Right ventricle myocardium inferior (tissue), 1 donor: ENCODE measurements at regions not wholly inside any gene's neighbourhood (a gene's known extent, or its start where the extent isn't known, plus 50 kb on each side); places are given as distances from the start of the nearest gene placed in this dataset.
"Not testable (repeated sequence)": the region's sequence is repeated elsewhere in the genome, so short reads cannot be mapped to it uniquely, and the experiment has no call there.

Source experiments
- ATAC-seq: fragments of 200-7000 bp; cut with Tn5 transposase; one replicate; pipeline ENCODE4 v1.9.1; 2020; ENCODE audit warnings: mild to moderate bottlenecking, moderate library complexity
- DNase-seq: peaks from one replicate; pipeline ENCODE4 v3.0.0; 2021; ENCODE audit errors: missing footprints
- intact Hi-C: fragments of 100-400 bp; cut with DNase I; formaldehyde crosslinking; loops from one replicate; pipeline ENCODE4 v1.11.0; 2022
- donor health status: DM: no; HTN: yes; CAD: no; lungs with severe emphysema.

DNA sequence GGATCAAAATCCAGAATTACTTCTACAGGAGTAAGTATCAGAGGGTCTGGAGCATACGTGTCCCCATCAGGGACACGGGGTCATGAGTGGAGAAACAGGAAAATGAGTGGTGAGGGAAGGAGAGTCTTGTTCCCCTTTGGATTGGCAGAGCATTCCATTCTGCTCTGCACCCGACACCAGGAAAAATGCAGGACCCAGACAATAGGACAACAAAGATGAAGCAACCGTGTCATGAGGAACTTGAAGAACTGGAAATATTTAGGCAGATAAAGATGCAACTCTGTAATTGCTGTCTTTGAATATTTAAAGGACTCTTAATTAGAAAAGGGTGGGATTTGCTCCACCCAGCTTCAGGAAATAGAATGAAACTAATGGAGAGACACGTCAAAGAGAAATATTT, 89.0 kb upstream of the BLID start:
- ATAC-seq (no peak), DNase-seq (no peak)
- intact Hi-C loops, result loop anchor here (5.0 kb wide), 1 partner anchor 183 kb away; no protein-coding TSS in a partner anchor

DNA sequence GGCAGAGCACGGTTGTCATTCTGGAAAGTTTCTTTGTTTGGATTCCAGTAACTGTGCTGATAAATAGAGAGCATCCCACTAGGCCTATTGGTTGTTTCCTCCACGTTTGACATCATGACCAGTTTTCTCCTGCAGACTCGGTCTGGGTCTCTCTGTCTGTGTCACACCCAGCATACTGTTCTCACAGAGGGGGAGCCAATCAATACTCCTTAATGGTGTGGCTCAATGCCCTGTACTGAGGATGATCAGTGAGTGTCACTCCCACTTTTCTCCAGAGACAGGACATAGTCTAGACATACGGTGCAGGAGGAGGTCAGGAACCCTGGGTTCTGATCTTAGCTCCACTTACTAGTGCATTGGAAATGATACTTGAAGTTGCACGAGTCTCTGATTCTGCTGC, 88.2 kb upstream of the BLID start:
- ATAC-seq (no peak), DNase-seq (no peak)
- intact Hi-C loops, result no loop called here

DNA sequence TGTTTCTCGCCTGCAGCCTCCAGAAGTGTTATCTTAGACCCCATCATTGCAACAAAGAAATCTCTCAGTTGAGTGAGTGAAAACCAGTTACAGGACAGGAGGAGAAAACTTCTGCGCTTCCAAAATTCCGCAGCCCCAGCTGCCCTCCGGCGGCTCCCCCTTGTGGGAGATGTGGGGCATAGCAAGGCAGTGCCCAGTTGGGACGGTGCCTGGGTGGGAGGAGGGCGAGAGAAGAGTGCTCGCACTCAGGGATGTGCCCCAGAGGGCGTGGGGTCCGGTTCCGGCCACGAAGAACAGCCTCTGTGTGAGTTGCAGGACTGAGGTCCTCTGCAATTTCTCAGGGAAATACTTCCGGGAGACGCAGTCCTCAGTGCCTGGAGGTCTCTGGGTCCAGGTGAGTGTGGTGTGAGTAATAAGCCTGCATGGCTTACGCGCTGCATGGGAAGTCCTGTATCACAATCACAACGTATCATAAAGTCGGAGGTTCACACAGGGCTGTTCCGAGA, 87.0 kb upstream of the BLID start:
- ATAC-seq (peak; percentile 89), DNase-seq (peak; percentile 86)
- intact Hi-C loops, result loop anchor here (1.0 to 2.0 kb wide), 2 partner anchors 102 to 548 kb away; no protein-coding TSS in a partner anchor

DNA sequence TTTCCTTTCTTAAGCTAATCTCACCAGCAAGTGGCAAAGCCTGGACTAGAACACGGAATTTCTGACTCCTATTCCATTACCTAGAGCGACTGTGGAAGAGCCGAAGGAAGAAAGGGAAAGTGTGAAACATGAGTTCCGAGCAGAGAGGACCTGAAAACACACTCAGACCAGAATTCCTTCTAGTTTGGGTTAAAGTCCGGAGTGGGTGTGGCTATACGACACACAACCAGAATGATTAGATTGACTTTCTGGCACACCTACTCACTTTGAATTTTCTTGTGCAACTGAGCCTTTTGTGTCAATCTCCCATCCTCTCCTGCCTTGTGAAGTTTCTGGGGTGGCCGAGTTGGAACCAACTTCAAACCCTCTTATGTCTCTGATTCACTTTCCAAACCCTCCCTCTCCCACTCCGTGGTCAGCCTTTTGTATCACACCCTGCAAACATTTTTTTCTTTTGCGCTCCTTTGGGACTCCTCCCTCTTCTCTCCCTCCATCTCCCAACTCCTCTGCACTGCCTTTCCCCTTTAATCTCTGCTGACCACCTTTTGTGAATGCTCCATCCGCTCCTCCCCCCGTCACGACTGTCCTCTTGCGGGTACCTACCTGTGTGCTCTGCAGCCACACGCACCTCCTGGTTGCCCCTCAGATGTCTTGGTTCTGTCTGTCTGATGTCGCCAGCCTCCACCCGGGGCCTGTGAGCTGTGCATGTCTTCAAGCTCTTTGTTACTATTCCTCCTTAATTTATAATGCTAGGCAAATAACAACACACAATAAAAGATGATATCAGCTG, 86.3 kb upstream of the BLID start:
- ATAC-seq (peak; percentile 45), DNase-seq (no peak)
- intact Hi-C loops, result loop anchor here (2.0 kb wide), 1 partner anchor 102 kb away; no protein-coding TSS in a partner anchor

DNA sequence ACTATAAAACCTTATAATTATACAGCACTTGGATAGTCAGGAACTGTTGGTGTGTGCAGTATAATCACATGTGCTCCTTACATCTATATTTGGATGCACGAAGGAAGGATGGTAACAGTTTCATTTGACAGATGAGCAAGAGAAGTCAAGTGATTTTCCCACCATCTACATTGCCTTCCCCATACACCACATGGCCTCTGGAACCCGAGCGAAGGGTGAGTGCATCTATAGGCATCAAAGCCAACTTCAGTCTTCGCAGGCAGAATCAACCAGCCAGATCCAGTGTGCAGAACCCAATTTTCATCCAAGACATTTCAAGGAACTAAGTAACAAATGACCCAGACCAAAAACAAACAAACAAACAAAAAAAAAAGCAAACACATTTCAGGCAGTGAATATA, 85.1 kb upstream of the BLID start:
- ATAC-seq (no peak), DNase-seq (no peak)
- intact Hi-C loops, result no loop called here

DNA sequence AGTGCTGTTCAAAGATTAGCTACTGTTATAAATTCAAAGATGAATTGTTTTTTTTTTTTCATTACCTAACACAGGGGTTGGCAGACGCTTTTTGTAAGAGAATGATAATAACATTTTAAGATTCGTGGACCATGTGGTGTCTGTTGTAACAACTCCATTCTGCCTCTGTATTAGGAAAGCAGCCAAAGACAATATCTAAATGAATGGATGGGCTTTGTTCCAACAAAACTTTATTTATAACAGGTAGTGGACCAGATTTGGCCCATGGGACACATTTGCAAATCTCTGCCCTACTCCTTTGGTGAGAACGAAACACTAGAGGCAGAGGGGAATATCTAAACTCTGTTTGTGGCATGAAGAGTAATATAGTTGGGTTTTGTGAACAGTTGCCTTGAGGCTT, 83.6 kb upstream of the BLID start:
- no peak for ATAC-seq

DNA sequence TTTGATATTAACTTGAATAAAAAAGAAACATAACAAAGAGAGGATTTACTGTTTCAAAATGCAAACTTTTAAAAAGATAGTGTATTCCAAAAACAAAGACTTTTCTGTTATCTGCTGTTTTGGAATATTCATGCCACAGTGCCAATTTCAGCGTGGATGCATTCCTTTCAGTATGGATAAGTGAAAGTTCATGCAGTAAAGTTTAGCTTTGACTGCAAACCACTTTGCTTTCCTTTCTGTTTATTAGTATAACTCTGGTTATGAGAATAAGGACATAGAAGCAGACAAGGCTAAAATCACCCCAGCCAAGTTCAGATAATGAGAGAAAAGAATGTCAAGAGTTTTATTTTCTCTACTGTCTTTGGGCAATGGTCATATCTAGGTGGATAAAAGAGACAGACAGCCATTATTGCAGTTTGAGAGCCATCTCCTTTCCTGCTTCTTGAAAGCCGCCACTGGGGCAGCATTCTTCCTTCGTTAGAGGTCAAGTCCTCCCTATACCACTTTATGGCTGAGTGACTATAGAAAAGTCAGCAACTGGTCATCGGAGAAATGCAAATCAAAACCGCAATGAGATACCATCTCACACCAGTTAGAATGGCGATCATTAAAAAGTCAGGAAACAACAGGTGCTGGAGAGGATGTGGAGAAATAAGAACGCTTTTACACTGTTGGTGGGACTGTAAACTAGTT, 82.4 kb upstream of the BLID start:
- intact Hi-C loops, result no loop called here

More for the DNA sequence above, 83.6 kb upstream of the BLID start:
- DNase-seq, result no peak
- intact Hi-C loops, result no loop called here

DNA sequence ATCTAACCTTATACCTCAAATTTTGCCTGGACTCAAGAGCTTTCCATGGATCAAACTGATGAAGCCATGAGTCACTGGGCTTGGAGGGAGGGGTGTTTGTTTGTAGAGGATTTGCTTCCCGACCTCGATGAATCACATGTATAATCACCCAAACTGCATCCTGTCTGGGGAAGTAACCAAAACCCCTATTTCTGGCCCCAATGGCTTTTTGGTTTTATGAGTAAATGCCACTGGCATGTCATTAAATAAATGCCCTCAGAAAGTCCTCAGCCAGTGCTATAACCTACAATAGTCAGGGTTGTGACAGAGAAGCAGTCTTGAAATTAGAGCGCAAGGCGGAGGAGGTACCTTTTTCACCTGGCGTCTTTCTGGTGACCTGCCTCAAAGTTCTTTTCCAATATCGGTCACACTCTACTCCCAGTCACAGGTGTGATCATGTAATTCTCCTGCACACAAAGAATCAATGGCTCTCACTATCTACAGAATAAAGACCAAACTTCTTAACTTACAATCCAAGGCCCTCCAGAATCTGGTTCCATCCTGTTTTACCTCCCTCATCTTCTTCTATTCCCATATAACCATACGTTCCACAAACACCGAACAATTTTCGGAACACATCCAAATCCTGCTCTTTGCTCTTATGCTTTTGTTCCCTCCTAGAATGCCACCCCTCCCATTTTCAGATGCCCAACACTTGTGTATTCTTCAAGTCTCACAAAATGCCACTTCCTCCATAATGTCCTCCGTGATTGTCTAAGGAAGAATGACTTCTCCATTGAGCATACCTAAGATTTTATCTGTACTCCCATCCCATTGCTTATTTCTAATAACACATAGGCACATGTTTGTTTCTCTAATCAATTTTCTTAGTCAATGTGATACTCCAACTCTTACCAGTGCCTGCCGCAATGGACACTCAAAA, 81.3 kb upstream of the BLID start:
- DNase-seq (no peak), ATAC-seq (no peak)
- intact Hi-C loops, result no loop called here

More for the DNA sequence above, 82.4 kb upstream of the BLID start:
- no peak for DNase-seq
- ATAC-seq, result no peak

DNA sequence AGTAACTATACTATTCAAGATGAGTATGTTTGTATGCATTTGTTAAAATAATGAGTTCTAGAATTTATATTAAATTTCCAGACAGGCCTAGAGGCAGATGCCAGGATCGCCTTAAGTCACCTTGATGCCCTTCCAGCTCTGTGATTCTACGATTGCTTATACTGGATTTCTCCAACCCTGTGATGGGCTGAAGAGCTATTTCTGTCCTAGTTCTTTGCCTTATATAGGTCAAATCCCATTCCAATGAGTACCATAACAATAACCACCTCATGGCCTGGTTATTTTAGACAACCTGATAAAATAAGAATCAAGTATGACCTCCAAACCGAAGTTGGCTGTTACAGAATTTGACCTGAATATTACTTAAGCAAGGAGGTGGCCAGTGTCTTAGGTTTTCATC, 79.8 kb upstream of the BLID start:
- no peak for ATAC-seq
- intact Hi-C loops, result no loop called here
- no peak for DNase-seq

DNA sequence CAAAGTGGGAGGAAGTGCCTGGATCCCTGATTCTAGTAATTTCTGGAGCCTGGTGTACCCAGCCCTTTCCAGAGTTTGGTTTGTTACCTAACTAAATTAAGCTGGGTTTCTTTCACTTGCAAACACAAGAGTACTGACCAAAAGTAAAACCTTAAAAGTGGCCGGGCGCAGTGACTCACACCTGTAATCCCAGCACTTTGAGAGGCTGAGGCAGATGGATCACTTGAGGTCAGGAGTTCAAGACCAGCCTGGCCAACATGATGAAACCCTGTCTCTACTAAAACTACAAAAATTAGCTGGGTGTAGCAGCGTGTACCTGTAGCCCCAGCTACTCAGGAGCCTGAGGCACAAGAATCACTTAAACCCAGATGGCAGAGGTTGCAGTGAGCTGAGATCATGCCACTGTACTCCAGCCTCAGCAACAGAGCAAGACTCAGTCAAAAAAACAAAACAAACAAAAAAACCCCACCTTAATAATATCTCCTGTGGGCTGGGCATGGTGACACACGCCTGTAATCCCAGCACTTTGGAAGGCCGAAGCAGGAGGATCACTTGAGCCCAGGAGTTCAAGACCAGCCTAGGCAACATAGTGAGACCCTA, 78.0 kb upstream of the BLID start:
- DNase-seq, intact Hi-C loops, ATAC-seq: not testable (repeated sequence)

DNA sequence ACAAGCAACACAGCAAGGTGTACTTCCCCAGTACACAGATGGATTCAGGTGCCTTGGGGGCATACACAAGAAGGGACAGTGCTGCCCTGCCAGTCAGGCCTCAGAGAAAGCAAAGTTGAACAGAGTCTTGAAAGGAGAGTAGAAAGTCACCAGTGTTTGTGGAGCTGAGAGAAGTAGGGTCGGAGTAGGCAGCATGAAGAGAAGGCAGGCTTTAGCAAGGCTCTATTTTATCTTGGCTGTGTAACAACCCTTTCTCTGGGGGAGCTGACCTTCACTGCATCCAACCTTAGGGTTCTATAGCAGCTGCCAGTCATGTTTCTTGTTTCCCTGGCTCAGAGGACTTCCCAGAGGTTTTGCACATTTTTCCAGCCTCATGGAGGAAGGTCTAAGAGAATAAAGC, 77.4 kb upstream of the BLID start:
- no peak for DNase-seq
- intact Hi-C loops, result no loop called here

DNA sequence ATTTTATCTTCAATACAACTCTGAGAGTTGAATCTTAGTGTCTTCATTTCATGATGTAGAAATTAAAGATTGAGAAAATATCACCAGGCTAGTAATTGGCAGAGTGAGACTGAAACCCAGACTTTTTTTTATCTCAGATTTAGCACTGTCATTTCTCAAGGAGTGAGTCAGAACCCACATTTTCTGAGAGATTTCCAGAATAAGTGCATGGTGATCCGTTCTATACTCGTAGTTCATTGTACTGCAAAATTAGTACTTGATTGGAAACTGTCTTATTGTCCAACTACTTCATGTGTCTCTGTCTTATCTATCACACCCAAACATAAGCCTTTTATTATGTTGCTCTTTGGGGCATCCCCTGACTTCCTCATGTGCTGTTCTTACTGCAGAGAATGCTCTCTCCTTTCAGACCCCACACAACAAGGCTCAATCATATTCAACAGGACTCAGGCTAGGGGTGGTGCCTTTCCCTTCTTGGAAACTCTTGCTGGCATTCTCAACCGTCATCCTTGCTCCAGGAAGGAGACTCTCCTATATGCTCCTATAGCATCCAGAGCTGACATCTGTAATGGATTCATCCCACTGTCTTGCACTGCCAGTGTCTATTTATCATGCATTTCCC, 76.7 kb upstream of the BLID start:
- ATAC-seq, result no peak
- DNase-seq, result no peak
- intact Hi-C loops, result no loop called here

More for the DNA sequence above, 77.4 kb upstream of the BLID start:
- no peak for ATAC-seq

DNA sequence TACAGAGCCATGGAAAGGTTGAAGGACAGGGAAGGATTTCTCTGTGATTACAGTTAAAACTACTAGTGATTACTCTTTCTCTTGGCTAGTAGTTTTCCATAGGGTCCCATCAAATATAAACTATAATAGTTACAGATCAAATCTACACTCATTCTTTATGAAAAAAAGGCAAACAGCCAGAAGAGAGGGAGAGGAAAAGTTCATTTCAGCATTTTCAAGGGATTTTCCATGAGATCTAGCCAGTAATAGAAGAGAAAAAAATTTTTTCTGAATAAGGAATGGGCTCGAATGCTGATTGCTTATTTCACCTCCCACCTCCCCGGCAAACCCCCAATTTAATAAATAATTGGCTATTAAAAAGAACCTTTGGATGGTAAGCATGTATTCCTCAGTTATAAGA, 74.8 kb upstream of the BLID start:
- intact Hi-C loops, result no loop called here
- no peak for DNase-seq
- ATAC-seq, result no peak

DNA sequence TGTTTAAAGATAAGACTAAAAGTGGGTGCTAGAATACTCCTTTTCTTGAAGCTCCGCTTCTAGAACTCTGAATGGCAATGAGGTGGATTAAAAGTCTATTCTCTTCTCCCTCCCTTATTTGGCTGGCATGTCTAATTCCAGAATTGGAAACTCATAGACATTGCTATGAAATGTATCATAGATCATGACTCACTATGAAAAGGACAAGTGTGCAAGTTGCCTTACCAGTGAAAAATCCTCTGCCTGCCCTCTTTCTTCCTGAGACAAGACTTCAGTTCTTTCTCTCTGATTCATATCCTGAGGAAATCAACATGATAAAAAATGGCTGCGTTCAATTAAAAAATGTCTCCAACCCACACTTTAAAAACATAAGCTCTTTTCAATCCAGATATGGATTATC, 73.2 kb upstream of the BLID start:
- intact Hi-C loops, result loop anchor here (10.0 kb wide), 1 partner anchor 54 kb away; no protein-coding TSS in a partner anchor
- ATAC-seq, result peak; percentile 68
- DNase-seq, result no peak

DNA sequence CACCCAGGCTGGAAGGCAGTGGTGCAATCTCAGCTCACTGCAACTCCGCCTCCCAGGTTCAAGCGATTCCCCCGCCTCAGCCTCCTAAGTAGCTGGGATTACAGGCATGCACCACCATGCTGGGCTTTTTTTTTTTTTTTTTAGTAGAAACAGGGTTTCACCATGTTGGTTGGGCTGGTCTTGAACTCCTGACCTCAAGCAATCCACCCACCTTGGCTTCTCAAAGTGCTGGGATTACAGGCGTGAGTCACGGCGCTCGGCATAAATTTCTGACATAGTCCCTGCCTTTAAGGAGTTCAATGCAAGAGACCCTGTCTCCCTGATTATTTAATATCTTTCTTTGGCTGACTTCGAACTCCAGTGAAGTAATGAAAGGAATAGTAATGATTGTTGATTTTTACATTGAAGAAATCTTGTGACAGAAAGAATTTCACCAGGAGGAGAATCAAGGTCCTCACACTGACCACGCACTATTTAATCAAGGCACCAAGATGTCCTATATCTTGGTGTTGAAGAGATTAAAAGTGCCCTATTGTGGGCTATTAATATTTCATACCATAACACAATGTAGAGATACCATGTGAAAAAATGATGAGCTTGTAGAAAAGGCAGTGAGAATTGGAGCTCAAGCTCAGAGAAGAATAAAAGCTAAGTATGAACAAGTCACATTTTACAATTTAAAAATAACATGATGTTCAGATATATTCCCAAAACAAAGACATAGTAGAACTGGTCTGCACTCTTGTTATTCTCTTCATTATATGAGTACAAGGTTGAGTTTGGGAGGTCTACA, 71.6 kb upstream of the BLID start:
- ATAC-seq, result no peak
- DNase-seq, result no peak
- intact Hi-C loops, result loop anchor here (10.0 kb wide), 1 partner anchor 53 kb away; no protein-coding TSS in a partner anchor

DNA sequence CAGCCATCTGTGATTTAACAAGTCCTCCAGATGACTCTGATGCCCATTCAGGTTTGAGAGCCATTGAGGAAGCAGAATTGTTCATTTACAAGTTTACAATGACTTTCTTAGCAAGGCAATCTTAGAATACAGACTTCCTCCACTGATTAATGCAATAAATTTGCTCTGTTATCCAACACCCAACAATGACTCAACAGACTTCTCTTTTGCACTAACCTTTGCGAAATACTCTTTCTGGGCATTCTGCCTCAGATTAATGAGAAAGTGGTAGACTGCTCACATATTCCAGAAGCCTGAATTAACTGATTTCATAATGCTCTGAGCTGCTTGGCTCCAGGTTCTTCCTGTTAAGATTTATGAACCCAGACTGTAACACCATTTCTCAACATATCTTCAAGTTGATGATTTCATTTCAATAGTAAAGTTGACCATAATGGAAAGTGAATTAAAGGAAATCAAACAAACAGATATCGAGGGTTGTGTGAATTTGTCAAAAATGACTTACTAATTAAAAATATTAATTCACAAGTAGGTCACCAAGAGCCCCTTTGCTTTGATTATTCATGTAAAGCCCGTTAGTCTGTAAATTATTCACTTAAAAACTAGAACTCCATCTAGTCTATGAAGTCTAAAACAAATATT, 70.5 kb upstream of the BLID start:
- intact Hi-C loops, result loop anchor here (10.0 kb wide), 1 partner anchor 52 kb away; no protein-coding TSS in a partner anchor
- ATAC-seq, result peak; percentile 67
- DNase-seq, result no peak

DNA sequence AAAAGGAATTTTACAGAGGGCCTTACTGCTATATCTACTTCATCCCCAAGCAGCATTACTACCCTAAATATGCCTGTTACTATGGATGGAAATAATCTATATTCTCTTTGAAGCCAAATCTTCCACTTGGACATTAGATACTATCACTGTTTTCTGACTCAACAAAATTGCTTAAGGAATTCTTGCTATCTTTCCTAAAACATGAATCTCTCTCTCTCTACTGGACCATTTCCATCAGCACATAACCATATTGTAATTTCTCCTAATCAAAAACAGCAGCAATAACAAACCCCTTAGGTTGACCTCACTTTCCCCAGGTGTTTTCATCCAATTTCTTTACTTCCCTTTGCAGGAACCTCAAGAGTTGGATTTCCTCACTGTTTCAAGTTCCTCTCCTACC, 67.9 kb upstream of the BLID start:
- ATAC-seq (no peak), DNase-seq (no peak)
- intact Hi-C loops, result loop anchor here (10.0 kb wide), 1 partner anchor 49 kb away; no protein-coding TSS in a partner anchor
